GM21423 (cell line): ENCODE measurements at regions not wholly inside any gene's neighbourhood (a gene's known extent, or its start where the extent isn't known, plus 50 kb on each side); places are given as distances from the start of the nearest gene placed in this dataset.

ENCODE experiments used
- ATAC-seq: cut with Tn5 transposase; IDR thresholded peaks from one replicate; pipeline ENCODE4 v1.9.1; 2021; ENCODE audit warnings: mild to moderate bottlenecking, moderate library complexity; ENCODE audit not compliant: unreplicated experiment

DNA sequence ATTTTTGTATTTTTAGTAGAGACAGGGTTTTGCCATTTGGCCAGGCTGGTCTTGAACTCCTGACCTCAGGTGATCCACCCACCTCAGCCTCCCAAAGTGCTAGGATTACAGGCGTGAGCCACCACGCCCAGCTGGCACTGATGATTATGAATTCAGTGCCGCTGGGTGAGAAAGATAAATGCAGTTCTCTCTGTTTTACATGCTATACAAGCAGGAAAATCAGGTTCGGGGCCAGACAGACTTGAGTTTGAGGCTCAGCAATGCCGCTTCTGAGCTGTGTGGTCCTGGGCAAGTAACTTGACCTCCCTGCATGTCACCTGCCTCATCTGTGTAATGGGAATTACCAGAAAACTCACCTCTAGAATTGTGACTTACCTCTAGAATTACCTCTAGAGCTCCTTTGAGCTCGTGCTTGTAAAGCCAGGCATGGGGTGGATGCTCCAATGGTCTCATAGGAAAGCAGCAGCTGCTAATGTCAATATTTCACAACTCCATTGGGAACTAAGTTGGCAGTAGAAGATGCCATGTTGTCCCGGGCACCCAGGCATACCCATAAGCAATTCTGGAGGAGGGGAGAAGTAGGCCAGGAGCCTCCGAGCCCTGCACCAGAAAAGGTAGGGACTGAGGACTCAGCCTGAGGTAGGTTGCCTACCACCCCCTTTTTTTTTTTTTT, 119.8 kb upstream of the SLC25A33 start:
- ATAC-seq = no peak

DNA sequence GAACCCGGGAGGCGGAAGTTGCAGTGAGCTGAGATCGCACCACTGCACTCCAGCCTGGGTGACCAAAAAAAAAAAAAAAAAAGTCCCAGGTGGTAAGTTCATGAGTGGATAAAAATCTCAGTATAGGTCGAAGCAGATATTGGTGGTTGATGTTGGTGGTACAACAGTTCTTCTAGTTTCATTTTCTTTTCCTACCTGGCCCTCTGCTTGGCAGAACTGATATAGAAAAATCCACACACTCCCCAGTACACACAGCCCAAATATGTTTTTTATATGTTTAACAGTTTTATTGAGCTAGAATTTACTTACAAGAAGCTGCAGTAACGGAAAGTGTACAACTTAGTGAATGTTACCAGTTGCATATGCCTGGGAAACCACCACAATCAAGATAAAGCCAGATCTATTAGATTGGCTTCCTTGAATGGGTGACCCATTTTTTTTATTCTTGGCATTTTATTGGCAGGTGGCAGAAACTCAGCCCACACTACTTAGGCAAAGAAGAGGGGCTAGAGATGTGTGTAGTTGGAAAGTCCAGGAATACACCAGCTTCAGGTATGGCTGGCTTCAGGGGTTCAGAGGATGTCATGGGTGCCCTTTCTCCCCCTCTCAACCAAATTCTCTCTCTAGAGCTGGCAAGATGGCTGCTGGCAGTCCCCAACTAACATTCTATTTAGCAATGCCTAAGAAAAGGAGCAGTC, 118.3 kb upstream of the SLC25A33 start:
- no peak for ATAC-seq

GRCh38 chr1:9421533-9421873, 117.8 kb upstream of the SLC25A33 start:
- no peak for ATAC-seq

- no peak for ATAC-seq
Measured at GRCh38 chr1:9422321-9422720, 116.9 kb upstream of the SLC25A33 start.

DNA sequence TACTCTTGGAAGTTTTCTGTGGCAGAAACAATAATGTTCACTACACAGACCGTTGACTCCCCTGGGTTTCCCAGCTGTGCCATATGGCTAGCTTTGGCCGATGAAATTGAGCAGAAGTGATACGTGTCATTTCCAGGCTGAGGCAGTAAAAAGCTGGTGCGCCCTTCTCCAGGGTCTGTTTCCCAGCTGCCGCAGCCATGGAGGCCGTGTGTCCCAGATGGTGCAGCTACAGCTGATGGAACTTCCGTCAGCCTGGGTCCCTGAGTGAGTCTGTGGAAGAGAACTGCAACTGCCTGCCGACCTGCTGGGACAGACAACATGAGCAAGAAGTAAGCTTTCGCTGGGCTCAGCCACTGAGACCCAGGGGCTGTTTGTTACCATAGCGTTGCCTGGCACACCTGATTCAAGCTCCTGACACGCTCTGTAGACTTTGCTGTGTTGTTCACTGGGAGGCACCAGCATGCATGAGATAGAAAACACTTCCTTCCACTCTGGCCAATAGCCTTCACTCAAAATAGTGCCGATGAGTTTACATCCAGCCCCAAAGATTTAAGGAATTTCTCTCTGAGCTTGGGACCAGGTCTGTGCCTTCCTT, 116.3 kb upstream of the SLC25A33 start:
- no peak for ATAC-seq

- no peak for ATAC-seq
Measured at GRCh38 chr1:9424261-9424660, 115.0 kb upstream of the SLC25A33 start.

DNA sequence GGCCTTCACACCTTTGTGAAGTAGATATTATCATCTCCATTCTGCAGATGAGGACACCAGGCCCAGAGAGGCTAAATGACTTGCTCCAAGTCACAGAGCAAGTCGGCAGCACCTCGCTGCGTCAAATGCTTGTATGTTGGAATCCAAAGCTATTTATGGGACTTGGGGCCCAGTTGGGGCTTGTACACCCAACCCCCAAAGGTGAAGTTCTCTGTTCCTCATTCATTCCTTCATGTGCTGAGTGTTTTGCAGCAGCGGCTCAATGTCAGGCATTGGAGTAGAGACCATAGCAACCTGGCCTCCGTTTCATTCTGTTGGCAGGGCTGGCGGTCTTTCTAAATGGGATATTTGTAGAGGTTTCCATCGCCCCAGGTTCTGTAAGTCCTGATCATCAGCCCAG, 113.4 kb upstream of the SLC25A33 start:
- ATAC-seq = peak; percentile 7

GRCh38 chr1:9426291-9426711, 113.0 kb upstream of the SLC25A33 start:
- peak; percentile 61 for ATAC-seq

- ATAC-seq = no peak
Measured at GRCh38 chr1:9427388-9427787, 111.9 kb upstream of the SLC25A33 start.

- ATAC-seq = peak; percentile 77
Measured at GRCh38 chr1:9428601-9429341, 110.5 kb upstream of the SLC25A33 start.

- ATAC-seq = no peak
Measured at GRCh38 chr1:9429342-9429711, 109.9 kb upstream of the SLC25A33 start.

DNA sequence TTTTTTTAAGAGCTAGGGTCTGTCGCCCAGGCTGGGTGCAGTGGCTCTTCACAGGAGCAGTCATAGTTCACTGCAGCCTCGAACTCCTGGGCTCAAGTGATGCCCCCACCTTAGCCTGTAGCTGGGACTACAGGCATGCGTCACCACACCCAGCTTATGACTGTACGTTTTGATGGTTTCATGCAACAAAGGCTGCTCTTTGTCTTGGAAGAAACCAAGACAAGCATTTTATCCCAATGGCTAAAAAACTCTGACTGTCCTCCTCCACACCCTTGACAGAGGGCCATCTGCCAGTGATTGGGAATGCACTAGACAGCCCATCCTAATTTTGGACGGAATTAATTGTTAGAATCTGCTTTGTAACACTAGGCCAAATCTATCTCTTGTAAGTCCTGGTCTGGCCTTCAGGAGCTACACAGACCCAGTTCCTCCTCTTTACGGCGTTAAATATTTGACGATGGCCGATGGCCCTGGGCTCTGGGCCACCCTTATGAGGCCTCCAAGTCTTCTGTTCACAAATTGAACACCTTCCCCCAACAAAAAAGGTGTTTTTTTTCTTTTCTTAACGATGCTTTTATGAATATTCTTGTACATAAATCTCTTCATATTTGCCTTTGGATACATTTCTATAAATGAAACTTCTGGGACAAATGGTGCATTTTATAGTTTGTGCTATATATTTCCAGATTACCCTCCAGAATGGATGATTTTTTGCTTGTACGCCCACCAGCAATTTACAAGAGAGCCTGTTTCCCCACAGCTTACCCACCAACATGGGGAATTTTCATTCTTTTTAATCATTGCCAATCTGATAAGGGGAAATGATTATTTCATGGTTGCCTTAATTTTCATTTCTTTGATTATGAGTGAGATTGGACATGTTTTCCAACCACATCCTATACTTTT, 104.8 kb upstream of the SLC25A33 start:
- ATAC-seq = no peak

DNA sequence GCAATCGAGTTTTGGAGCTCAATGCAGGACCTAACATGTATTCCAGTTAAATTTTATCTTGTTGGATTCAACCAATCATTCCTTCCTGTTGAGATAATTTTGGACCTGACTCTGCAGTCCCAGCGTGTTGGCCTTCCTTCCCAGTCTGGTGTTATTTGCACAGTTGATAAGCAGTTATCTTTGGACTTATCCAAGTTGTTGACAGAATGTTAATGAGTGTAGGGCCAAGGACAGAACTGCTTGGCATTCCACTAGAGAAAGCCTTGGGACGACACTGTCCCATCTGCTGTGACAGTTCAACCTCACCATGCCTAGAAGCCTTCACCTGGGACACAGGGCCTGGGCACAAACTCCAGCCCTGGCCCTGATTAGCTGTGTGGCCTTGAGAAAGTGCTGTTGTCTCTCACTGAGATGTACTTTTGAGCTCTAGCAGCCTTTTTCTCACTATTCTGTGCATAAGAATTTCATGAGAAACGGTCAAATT, 104.1 kb upstream of the SLC25A33 start:
- ATAC-seq = no peak

DNA sequence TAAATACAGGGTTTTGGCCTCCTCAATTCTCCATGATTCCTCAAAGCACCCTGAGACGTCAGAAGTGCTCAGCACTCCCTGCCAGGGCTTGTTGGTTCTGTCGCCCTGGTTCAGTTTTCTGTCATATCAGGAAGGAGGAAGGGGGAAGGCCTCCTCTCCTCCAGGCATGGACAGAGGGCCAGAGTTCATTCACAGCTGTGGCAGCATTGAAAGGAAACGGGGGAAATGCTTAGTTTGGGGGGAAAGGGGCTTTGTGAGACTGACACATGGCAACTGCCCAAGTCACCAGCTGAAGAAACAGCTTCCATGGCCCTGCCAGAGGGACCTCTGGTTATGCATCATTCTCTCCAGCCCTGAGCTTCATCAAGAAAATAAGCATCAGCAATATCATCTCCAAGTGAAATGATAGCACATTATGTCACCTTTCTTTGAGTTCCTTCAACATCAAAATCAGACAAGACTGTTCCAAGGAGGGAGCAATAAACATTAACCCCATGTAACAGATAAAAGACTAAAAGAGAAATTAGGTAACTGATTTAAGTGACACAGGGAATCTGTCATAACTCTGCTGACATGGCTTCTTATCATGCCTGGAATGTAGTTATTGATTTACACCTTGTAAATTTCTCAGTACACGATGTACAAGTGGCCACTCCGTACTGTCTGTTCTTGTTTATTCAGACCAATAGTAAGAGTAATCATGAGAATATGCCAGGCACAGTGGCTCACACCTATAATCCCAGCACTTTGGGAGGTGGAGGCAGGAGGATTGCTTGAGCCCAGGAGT, 103.2 kb upstream of the SLC25A33 start:
- no peak for ATAC-seq

DNA sequence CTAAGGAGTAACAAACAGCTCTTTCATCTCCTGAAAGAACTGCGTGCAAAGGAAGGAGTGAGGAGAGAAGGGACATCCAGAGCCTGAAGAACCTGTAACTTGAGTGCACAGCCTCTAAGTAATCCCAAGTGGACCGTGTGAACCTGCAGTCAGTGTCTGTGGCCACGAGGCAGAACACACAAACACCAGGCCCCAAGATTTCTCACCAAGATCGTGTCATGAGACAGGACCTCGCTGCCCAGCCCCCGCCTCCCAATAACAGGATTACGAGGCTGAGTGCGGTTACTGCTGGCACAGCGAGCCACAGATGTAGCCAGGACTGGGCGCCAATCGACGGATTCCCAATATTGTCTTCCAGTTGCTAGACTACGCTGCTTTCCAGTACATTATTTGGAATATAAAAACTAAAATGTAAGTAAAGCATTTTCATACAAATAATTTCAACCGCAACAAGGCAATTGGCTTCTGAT, 101.3 kb upstream of the SLC25A33 start:
- ATAC-seq = no peak

DNA sequence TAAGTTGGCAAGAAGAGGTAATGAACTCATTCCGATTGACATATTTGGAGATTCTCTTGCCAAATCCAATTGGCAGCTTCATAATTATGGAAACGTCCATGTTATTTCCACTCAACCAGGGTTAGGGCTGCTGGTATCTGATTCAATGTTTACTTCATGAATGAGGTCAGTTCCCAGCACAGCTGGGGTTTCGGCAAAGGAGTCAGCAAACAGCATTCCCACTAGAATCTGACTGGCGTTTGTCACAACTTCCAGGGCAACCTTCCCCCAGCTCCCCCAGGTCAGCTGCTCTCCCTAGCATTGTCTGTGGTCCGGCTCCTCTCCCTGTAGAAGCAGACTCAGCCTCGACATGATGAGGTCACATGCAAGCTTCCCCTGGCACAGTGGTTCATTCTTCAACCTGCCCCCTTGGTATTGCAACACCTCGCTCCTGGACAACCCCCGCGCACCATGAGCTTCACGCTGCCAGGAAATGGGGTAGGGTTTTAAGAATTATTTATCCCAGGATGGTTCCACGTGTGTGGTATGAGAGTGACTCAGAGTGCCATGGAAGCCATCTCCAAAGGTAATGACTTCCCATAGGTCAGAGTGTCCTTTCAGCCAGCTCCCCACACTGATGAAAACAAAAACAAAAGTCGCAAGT, 100.7 kb upstream of the SLC25A33 start:
- ATAC-seq = no peak

- ATAC-seq = no peak
Measured at GRCh38 chr1:9439074-9439761, 100.0 kb upstream of the SLC25A33 start.

GRCh38 chr1:9440261-9440660, 99.0 kb upstream of the SLC25A33 start:
- ATAC-seq = no peak

DNA sequence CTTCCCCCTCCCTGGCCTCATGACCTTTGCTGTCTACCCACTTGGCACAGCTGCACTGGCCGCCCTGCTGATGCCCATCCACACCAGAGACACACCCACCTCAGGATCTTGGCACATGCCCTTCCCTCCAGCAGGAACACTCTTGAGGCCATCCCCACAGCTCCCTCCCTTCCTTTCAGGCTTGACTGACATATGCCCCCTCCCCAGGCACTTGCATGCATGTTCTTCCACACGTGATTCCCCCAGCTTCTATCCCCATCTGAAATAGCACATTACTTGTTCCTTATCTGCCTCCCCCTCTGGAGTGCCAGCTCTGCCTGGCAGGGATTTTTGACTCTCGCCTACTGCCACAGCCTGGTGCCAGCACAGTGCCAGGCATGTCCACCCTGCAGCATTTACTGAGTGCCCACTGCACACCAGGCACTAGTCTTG, 98.5 kb upstream of the SLC25A33 start:
- no peak for ATAC-seq
